Spleen (tissue), 7 donors: ENCODE measurements at regions not wholly inside any gene's neighbourhood (a gene's known extent, or its start where the extent isn't known, plus 50 kb on each side); places are given as distances from the start of the nearest gene placed in this dataset.

Experiments used
- POLR2A ChIP-seq, 3 donors: fragments of 450-650 bp; IDR thresholded peaks; one replicate each; pipeline ENCODE4 v1.5.1; 2017; ENCODE audit warnings: antibody characterized with exemption in 3 of 3, mild to moderate bottlenecking in 1 of 3
- TF ChIP-seq, protein P1 (sequence below), 11 experiments: fragments of 200-600 bp in 7 of 11; fragments of 450-650 bp in 4 of 11; sonication (generic) in 4 of 11; IDR thresholded peaks in 8 of 11; conservative IDR thresholded peaks in 3 of 11; 1 replicate in 7 of 11; 2 replicates in 4 of 11; pipeline versions ENCODE4 v1.4.0 to v1.8.0; 2016 to 2021; ENCODE audit warnings: antibody characterized with exemption in 11 of 11, inconsistent platforms in 4 of 11, mild to moderate bottlenecking in 1 of 11
- donor health status: DM: no; HTN: no; CAD: no; lungs with moderate emphysema.
- donor health status: DM: no; HTN: no; CAD: no.
- donor health status: DM: no; HTN: no; CAD: no.

GRCh38 chr2:129174143-129174542 is 805.3 kb upstream of the RAB6C start:
- TF ChIP-seq, protein P1, sequence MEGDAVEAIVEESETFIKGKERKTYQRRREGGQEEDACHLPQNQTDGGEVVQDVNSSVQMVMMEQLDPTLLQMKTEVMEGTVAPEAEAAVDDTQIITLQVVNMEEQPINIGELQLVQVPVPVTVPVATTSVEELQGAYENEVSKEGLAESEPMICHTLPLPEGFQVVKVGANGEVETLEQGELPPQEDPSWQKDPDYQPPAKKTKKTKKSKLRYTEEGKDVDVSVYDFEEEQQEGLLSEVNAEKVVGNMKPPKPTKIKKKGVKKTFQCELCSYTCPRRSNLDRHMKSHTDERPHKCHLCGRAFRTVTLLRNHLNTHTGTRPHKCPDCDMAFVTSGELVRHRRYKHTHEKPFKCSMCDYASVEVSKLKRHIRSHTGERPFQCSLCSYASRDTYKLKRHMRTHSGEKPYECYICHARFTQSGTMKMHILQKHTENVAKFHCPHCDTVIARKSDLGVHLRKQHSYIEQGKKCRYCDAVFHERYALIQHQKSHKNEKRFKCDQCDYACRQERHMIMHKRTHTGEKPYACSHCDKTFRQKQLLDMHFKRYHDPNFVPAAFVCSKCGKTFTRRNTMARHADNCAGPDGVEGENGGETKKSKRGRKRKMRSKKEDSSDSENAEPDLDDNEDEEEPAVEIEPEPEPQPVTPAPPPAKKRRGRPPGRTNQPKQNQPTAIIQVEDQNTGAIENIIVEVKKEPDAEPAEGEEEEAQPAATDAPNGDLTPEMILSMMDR (IDR thresholded peaks at IDR 0.05 in 8 of 11, conservative IDR thresholded peaks at IDR 0.05 in 3 of 11) = no peak
- no peak for TF ChIP-seq POLR2A (IDR thresholded peaks at IDR 0.05)
